ENCODE measurements at regions not wholly inside any gene's neighbourhood (a gene's known extent, or its start where the extent isn't known, plus 50 kb on each side); places are given as distances from the start of the nearest gene placed in this dataset.

- no peak for TF ChIP-seq CTCF (IDR thresholded peaks at IDR 0.05; ENCODE audit: low read depth, low read length)
- no peak for TF ChIP-seq EZH2phosphoT487 (IDR thresholded peaks at IDR 0.05; ENCODE audit: low read depth)
These were observed 78.1 kb upstream of the ZFHX3 start for GRCh38 chr16:73125850-73126524.
